Epithelial cell of proximal tubule (primary cell): ENCODE measurements at regions not wholly inside any gene's neighbourhood (a gene's known extent, or its start where the extent isn't known, plus 50 kb on each side); places are given as distances from the start of the nearest gene placed in this dataset.
"Not testable (repeated sequence)": the region's sequence is repeated elsewhere in the genome, so short reads cannot be mapped to it uniquely, and the experiment has no call there.

ENCODE experiments used
- DNase-seq: peaks from one replicate; pipeline ENCODE4 v3.0.0-alpha.2; 2011; ENCODE audit warnings: low read depth
- H3K4me3 ChIP-seq: 2 replicates; pipeline ENCODE4 v1.5.1; 2011; ENCODE audit warnings: low read depth, mild to moderate bottlenecking, low read length
- TF ChIP-seq, protein P1 (sequence below): conservative IDR thresholded peaks from 2 replicates; pipeline ENCODE4 v1.5.1; 2012; ENCODE audit warnings: low read depth, mild to moderate bottlenecking, low read length

DNA sequence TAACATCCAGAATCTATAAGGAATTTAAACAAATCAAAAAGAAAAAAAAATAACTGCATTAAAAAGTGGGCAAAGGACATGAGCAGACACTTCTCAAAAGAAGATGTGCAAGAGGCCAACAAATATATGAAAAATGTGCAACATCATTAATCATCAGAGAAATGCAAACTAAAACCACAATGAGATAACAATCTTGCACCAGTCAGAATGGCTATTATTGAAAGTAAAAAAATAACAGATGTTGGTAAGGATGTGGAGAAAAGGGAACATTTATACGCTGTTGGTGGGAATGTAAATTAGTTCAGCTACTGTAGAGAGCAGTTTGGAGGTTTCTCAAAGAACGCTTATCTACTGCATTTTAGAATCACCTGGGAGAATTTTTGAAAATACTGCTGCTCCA lies 186.1 kb downstream of the OTOL1 start:
- DNase-seq = no peak
- no peak overlapping the region for H3K4me3 ChIP-seq
- TF ChIP-seq, protein P1, sequence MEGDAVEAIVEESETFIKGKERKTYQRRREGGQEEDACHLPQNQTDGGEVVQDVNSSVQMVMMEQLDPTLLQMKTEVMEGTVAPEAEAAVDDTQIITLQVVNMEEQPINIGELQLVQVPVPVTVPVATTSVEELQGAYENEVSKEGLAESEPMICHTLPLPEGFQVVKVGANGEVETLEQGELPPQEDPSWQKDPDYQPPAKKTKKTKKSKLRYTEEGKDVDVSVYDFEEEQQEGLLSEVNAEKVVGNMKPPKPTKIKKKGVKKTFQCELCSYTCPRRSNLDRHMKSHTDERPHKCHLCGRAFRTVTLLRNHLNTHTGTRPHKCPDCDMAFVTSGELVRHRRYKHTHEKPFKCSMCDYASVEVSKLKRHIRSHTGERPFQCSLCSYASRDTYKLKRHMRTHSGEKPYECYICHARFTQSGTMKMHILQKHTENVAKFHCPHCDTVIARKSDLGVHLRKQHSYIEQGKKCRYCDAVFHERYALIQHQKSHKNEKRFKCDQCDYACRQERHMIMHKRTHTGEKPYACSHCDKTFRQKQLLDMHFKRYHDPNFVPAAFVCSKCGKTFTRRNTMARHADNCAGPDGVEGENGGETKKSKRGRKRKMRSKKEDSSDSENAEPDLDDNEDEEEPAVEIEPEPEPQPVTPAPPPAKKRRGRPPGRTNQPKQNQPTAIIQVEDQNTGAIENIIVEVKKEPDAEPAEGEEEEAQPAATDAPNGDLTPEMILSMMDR = no peak

DNA sequence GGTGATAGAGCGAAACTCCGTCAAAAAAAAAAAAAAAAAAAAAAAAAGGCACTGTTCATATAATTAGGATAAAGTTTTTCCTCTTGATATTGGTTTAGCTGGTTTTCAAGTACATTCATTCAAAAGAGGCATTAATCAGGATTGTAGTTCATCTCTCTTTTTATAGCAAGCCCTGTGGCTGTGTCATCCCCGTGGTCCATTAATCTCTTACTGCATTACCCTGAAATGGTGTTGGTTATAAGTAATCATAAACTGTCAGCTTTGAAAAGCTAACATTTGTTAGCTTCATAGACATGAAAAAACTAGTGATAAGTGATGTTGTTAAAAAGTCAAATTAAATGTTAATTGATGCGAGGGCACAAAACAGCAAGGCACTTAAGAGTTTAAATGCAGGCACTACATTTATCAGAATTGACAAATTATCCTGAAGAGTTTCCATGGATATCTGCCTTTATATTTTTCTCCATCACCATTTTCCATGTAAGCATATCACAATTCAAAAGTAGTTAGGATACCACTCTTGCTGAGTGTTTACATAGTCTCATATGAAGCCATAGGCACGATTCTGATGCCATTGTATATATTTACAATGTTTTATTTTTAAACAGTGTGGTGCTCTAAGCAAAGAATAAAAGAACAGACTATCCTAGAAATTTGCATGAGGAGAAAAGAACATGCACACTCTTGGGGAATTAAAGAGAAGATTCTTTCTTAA lies 193.1 kb downstream of the OTOL1 start:
- H3K4me3 ChIP-seq = no peak overlapping the region
- TF ChIP-seq, protein P1 = no peak
- DNase-seq = no peak

DNA sequence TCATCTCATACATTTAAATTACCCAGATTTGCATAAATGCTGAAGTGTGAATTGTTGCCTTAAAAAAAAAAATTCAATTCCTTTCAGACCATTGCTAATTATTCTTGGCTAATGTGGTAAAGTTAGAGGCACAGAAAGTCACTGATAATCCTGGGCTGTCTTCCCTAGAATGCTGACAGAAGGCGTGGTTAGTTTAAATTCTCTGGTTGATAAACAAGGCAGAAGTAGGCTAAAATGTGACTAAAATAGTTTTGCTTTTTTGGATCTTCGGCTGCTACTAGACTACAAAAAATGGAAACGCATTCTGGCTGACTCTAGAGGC lies 193.7 kb downstream of the OTOL1 start:
- no peak overlapping the region for H3K4me3 ChIP-seq
- TF ChIP-seq, protein P1 = no peak
- DNase-seq = no peak

DNA sequence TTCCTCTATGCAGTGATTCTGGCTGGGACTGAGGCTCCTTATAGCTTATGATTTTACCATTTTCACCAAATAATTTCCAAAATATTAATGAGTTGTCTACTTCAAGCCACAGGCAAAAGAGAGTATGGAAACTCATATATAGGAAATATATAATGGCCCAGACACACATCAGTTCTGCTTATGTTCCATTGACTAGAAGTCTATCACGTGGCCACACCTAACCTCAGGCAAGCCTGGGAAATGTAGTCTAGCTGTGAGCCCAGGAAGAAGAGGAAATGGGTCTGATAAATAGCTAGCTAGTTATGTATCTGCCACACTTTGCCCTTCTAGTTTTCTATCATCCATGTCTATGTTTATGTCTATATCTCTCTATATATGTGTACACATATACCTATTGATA lies 195.1 kb downstream of the OTOL1 start:
- TF ChIP-seq, protein P1 = no peak
- DNase-seq = no peak
- no peak overlapping the region for H3K4me3 ChIP-seq

DNA sequence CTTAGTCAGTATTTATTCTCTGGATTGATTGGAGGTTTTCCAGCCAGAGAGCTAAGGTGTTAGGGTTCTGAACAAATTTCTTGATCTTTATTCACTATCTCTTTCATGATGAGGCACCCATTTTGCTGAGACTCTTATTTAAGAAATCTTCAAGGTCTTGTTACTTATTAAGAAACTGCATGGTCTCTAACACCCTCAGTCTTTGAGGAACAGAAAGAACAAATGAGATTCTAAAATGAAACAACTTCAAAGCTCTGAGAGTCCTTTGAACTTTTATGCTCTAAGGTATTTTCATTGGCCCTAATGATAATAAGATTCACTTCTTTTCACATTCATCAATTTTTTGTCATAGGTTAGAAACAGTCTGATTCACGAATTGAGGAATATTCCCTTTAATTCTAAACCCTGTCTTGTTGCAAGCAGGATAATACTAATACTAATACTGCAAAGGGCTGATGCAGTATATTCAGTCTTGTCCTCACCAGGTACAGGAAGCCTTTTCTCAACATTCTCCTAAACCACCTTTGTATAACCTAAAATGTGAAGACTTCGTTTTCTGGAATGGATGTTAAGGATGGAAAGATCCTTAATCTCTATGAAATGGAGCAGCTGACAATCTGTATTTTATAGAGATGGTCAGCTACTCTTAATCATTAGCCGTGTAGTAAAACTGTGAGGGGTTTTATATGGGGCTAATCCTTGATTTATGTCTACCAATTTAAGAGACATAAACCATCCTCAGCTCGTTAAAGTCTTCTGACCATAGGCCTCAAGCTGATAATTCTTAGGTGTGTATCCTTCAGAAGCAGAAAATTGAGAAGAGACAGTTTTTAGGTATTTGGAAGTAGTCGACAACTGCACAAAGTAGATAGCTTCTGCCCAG lies 198.3 kb downstream of the OTOL1 start:
- no peak for DNase-seq
- TF ChIP-seq, protein P1 = no peak
- no peak overlapping the region for H3K4me3 ChIP-seq

DNA sequence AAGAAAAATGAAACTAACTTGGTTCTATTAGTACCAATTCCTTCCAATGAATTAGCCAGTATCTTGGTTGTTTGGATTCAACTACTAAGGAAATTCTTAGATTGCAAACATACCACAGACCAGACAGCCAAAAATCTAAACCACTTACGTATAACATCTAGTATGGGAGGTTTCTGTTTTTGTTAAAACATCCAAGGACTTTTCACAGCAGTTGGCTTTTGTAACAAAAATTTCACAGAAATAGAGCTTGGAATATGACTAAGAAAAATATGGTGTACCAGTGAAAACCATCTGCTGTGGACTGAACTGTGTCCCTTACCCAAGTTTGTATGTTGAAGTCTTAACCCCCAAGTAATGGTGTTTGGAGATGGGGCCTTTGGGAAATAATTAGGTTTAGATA lies 199.2 kb downstream of the OTOL1 start:
- TF ChIP-seq, protein P1 = no peak
- H3K4me3 ChIP-seq = no peak overlapping the region
- DNase-seq = no peak

DNA sequence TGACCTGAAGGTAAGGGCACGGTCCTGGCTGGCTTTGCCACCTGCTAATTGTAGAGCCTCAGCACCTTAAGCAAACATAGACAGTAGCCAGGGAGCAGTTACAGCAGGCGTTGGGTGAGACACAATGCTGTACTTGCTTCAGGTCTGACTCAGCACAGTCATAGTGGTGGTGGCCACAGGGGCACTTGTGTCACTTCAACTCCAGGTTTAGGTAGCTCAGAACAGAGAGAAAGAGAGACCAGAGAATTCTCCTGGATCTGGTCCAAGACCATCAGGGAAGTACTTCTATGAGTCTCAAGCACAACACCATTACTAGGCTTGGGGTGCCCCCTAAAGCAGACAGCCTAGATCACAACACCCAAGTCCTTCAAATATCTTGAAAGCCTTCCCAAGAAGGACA lies 204.4 kb downstream of the OTOL1 start:
- no peak for DNase-seq
- TF ChIP-seq, protein P1 = no peak
- no peak overlapping the region for H3K4me3 ChIP-seq

DNA sequence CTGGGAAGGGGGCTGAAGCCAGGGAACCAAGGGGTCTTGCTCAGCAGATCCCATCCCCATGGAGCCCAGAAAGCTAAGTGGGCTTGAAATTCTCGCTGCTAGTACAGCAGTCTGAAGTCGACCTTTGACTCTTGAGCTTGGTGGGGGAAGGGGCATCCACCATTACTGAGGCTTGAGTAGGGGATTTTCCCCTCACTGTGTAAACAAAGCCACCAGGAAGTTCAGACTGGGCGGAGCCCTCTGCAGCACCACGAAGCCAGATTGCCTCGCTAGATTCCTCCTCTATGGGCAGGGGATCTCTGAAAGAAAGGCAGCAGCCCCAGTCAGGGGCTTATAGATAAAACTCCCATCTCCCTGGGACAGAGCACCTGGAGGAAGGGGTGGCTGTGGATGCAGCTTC lies 210.6 kb downstream of the OTOL1 start:
- not testable (repeated sequence) for H3K4me3 ChIP-seq, DNase-seq
